ENCODE measurements at regions not wholly inside any gene's neighbourhood (a gene's known extent, or its start where the extent isn't known, plus 50 kb on each side); places are given as distances from the start of the nearest gene placed in this dataset.
A peak's percentile ranks its signal among the peaks of the same experiment; 100 is the strongest.
"Not testable (repeated sequence)": the region's sequence is repeated elsewhere in the genome, so short reads cannot be mapped to it uniquely, and the experiment has no call there.

DNA sequence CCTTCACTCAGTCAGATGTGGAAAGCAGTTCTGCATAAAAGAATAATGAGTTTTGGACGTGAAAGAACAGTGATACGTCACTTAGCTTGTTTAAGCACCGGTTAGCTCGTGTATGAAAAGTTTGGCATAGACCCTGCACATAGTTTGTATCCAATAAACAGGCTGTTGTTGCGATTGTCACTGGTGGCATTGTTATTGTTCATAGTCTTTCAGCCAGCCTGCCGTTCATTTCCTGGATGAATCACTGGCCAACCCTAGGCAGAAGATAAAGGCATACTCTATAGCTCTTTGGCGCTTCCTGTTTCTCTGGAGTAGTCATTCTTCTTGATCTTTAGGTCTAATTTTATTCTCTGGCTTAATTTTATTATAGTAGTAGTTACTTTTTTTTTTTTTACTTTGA is 57.8 kb upstream of the ANKRD30A start:
- no peak for DNase-seq

GRCh38 chr10:37062296-37062695 is 63.1 kb upstream of the ANKRD30A start:
- DNase-seq, result not testable (repeated sequence)

DNA sequence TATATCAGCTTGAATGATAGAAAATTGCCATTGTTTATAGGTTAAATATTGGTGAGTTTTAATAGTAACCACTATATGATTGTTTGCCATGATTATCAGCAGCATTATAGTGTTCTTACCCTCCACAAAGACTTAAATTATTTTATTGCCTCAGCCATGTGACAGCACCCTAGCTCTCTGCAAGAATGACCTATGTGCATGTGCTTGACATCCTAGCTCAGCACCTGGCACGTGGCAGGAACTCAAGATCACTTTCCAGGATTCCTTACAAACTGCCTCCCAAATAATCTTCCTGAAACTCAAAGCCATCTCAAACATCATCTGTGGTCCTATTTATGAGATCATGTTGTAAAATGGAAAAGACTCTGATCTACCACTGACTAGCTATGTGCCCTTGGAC is 68.1 kb upstream of the ANKRD30A start:
- no peak for DNase-seq

GRCh38 chr10:37053476-37053875 is 71.9 kb upstream of the ANKRD30A start:
- DNase-seq, result no peak

GRCh38 chr10:37049982-37050381 is 75.4 kb upstream of the ANKRD30A start:
- not testable (repeated sequence) for DNase-seq

- DNase-seq, result not testable (repeated sequence)
Measured at GRCh38 chr10:37044319-37044718, 81.1 kb upstream of the ANKRD30A start.

DNA sequence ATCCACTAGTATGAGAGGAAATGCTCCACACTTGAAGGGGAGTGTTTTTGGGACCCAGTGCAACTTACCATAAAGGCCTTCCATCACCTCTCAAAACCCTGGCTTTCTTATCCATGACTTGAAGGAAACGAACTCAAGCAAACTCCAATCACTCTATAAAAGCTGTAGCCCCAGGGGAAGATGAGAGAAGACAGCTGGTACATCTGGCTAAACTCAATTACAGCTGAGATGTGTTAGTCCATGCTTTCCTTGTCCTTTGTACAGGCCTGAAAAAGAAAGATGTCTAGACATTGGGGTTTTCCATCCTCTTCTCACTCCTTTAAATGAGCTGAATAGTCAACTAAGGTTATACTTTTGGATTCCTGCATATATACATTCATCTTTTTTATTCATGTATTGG is 89.5 kb upstream of the ANKRD30A start:
- no peak for DNase-seq

- no peak for DNase-seq
Measured at GRCh38 chr10:37015498-37015897, 109.9 kb upstream of the ANKRD30A start.

DNA sequence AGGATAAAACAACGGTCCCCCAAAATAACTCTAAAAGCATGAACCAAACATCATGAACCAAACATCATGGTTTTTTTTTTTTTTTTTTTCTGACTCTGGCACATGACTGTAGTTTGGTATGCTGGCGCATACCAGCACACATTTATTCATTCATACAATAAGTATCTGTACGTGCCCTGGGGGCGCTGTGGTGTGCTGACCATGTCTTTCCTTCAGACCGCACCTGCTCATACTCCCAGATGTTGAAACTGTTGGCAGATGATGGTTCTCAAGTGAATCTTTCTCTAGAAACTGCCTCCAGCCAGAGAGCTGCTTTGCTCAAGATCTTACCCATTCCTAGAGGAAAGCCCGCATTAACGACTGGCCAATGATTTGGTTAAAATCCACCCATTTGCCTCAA is 114.7 kb upstream of the ANKRD30A start:
- no peak for DNase-seq

GRCh38 chr10:37008276-37008675 is 117.1 kb upstream of the ANKRD30A start:
- not testable (repeated sequence) for DNase-seq

DNA sequence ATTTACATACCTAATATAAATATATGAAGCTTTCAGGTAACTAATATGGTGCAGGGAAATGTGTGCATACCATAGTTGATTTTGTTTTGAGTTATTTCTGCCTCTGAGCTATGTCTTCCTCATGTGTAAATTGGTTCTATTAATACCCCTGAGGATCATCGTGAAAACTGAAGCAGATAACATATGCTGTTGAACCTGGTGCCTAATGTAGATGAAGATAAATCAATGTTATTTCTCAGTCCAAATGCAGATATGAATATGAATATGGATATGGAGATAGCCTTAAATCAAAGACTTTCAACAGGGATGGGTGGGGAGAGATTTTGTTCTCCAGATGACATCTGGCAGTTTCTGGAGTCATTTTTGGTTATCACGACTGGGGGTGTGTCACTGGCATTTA is 122.3 kb upstream of the ANKRD30A start:
- no peak for DNase-seq

- not testable (repeated sequence) for DNase-seq
Measured at GRCh38 chr10:36995806-36996205, 129.6 kb upstream of the ANKRD30A start.

GRCh38 chr10:36994886-36995285 is 130.5 kb upstream of the ANKRD30A start:
- no peak for DNase-seq

DNA sequence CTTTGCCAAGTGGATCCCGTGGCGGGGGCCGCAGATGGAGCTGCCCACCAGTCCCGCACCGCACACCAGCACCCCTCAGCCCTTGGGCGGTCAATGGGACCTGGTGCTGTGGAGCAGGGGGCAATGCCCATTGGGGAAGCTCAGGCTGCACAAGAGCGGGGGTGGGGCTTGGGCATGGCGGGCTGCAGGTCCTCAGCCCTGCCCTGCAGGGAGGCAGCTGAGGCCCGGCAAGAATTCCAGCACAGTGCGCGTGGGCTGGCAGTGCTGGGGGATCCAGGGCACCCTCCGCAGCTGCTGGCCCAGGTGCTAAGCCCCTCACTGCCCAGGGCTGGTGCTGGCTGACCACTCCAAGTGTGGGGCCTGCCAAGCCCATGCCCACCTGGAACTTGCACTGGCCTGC is 136.2 kb upstream of the ANKRD30A start:
- no peak for DNase-seq

DNA sequence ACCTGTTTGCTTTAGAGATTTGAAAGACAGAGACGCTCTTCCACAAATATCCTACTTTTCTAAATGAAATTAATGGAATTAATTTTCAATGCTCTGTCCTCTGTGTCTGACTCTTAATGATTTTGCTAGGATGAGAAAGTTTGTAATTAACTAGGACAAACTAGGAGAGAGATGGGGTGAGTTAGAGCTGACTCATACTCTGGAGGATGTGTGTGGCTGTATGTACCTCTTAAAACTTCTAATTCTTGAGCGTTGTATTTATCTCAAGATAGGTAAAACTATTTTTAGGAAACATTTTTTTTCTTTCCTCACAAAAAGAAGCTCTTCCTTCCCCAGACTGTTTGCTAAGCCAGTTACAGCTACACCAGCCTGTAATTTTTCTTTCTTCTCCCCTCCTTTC is 178.8 kb upstream of the ANKRD30A start:
- DNase-seq, result no peak

GRCh38 chr10:36943544-36943943 is 181.9 kb upstream of the ANKRD30A start:
- DNase-seq, result no peak

GRCh38 chr10:36942616-36943015 is 182.8 kb upstream of the ANKRD30A start:
- no peak for DNase-seq

- DNase-seq, result no peak
Measured at GRCh38 chr10:36903040-36903439, 222.4 kb upstream of the ANKRD30A start.

- DNase-seq, result no peak
Measured at GRCh38 chr10:36899652-36900051, 225.7 kb upstream of the ANKRD30A start.

DNA sequence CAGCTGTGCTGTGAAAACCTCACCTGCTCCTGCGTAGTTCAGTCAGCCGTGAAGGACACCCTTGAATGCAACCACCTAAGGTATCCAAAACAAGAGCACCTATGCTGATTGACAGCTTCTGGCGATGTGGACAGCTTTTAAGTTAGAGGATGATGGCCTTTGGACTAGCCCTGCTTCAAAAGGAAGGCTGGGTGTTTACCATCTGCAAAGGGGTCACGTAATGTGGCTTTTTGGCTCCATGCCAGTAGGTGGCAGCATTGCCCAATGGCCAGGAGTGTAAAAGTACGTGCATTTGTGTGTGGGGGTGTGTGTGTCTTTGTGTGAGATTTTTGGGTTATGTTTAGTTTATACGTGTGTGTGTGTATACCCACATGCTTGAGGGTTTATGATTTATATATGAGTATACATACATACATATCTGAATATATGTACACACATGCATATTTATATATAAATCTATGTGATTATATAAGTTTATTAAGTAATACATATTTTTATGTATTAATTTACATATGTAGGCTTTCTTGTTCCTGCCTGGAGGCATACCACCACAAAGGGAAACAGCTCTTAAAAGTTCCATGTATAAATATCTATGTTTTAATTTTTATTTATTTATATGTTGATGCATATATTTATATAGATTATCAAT is 236.3 kb upstream of the ANKRD30A start:
- DNase-seq, result peak in 1 of 5 experiments; percentile 58

DNA sequence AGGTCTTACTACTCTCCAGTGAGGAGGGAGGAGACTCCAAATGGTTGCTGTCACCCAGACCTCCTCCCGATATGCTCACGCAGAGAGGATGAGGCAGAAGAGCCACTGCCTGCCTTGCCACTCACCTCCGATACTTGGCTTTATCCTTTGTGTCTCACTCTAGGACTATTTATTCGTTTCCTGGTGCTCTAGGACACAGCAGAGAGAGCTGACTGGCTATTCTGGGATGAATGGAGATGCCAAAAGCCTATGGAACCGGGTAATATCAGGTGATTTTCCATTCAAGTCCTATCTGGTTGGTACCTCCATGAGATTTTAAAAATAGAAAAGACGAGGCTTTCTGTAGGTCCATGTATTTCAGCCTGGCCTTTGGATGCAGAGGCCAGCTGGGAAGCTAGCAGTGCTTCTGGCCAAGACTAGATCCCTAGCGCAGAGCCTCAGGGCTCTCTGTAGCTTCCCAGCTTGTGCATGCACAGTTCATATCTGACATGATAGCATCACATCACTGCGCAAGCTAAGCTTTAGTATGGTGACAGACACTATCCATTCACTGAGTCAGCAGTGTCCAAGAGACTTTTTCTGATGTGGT is 239.0 kb upstream of the ANKRD30A start:
- DNase-seq, result no peak

DNA sequence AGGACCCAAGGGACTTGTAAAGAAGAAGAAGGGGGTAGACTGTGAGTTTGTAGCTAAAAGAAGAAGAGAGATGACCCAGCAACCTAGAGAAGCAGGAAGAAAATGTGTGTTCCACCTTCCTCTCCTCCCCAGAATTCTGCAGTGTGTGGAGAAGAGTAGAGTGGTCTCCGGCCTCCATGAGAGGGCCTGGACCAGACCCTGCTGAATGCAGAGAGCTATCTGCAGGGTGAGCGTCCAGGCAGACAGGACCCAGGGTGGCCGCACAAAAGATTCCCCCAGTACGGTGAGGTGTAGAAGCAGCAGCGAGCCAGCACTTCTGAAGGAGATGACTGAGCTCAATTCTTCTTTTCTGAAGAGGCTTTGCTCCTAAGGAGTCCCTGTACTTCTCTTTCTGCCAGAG is 239.7 kb upstream of the ANKRD30A start:
- DNase-seq, result no peak

GRCh38 chr10:36882781-36883180 is 242.6 kb upstream of the ANKRD30A start:
- no peak for DNase-seq

- DNase-seq, result no peak
Measured at GRCh38 chr10:36880898-36881297, 244.5 kb upstream of the ANKRD30A start.

All from T-helper 2 cell (primary cell).